GM18505 (cell line): ENCODE measurements at regions not wholly inside any gene's neighbourhood (a gene's known extent, or its start where the extent isn't known, plus 50 kb on each side); places are given as distances from the start of the nearest gene placed in this dataset.
"Not testable (repeated sequence)": the region's sequence is repeated elsewhere in the genome, so short reads cannot be mapped to it uniquely, and the experiment has no call there.

ENCODE experiments used
- ATAC-seq: cut with Tn5 transposase; IDR thresholded peaks from one replicate; pipeline ENCODE4 v1.9.1; 2021; ENCODE audit not compliant: unreplicated experiment
- POLR2A ChIP-seq: IDR thresholded peaks from 4 replicates; pipeline ENCODE4 v1.6.1; 2011; ENCODE audit warnings: borderline replicate concordance; ENCODE audit not compliant: insufficient read depth, insufficient read length; ENCODE audit errors: extremely low read depth

DNA sequence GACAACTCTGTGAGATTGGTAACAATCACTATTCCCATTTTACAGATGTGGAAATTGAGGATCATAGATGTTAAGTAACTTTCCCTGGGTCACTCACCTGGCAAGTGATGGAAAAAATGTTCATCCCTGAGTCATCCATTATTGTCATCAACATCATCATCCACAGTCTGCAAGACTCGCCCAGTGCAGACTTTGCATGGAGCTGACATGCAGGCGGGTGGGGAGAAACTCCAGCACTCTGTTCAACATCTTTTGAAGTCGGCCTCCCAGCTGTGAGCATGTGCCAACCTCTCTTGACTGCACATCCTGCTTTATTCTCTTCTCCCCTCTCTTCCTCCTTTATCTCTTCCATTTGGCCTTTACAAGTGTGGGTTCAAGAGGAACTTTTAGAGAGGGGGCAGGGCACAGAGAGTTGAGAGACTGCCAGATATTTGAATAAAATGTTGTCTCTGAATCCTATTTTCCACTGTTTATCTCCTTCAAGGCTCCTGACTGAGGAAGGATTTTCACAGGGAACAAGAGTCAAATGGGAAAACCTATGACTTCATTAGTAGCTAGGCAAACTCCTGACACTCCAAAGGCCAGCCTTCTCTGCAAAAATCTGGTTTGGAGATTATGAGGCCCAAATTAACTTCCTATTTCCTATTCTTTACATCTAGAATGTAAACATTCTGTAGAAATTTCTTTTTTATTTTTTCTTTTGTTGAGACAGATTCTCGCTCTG is 283.7 kb upstream of the PODXL start:
- ATAC-seq: no peak

DNA sequence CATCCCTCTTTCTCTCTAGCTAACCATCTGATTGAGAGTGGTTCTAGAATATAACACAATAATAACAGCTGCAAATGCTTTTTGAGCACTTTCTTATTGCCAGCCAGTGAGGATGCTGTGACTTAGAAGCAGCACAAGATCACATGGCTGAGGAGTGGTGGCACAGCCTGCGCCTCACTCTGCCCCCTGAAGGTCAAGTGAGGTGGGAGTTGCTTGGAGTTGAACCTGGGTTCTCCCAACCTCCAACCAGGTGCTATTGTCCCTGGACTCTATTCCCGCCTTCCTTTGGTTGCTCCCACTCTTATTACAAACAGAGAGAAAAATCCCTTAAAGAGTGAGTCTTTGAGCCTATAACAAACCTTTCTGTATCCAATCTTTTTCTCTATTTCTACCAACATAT is 280.3 kb upstream of the PODXL start:
- TF ChIP-seq POLR2A: no peak

More for the DNA sequence above, 283.7 kb upstream of the PODXL start:
- TF ChIP-seq POLR2A: no peak

DNA sequence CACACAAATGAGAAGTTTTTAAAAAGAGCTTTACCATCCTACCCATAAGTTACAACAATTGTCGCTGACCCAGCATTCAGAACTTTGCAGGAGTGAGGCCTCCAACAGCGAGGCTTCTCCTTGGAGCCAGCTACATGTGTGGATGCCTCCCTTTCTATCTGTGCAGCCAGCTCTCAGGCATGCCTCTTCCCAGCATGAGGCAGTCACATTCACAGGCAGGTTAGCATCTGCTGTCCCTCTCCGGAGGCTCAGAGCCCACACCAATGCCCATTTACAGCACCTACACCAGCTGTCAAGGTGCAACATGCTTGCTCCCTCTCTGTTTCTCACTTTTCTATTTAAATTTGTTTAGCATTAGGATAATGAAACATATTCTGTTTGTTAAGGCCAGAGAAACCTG is 278.7 kb upstream of the PODXL start:
- no peak for TF ChIP-seq POLR2A
- ATAC-seq: no peak

More for the DNA sequence above, 280.3 kb upstream of the PODXL start:
- no peak for ATAC-seq

DNA sequence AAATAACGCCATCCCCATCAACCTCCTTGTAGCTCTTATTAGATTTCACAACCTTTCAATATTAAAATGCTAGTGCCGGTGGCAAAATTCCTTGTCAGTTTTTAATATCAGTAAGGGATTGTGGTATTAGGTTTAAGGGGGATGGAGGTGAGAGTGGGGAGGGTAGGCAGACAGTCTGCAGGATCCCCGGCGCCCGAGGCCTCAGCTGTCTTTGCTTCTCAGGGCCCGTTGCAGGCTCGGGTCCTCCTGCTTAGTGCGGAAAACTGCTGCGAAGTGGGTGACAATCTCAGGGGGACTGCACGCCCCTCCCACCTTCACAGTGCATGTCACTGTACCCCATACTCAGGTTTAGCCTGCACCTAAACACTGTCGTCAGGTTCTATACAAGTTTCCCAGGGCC is 274.3 kb upstream of the PODXL start:
- no peak for ATAC-seq
- TF ChIP-seq POLR2A: no peak

DNA sequence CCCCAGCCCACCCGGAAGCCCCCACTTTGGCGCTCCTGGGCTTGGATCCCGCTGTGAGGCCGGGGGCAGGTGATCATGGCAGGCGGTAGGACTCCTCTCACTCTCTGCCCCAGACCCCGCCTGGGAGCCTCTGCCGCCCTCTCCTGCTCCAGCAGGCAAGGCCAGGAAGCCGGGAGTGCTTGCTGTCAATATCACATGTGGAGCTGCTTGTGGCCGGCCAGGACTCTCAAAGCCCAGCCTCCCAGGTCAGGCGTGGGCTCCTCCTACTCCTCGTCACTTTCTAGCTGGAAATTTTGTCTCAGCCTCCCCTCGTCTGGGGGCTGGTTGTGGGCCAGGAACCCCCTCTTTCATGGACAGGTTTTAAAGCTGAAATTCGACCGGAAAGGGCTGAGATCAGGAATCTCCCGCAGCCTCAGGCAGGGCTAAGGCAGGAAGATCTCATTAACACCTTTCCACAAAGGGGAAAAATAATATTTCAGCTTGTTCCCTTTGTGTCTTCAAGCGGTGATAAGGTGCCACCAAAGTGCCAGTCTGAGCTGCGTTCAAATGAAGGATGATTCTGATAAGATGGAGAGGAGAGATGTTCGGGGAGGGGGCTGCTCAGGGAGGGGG is 273.6 kb upstream of the PODXL start:
- no peak for ATAC-seq
- no peak for TF ChIP-seq POLR2A

DNA sequence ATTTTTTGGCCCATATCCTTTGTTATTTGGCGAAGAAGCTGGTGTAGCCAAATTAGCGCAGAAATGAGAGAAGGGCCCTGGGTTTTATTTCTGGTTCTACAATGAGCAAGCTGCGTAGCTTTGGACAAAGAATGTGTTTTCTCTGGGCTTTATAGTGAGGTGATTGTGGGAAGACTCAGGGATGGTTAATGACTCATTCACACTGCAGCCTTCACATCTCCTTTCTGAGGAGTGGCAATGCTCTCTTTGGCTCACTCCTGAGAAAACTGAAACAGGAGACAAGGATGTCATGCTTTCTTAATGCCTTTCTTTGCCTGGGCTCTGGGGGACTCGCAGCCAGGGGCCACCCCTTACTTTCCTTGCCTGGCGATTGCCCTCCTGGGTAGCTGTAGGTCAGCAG is 271.0 kb upstream of the PODXL start:
- ATAC-seq: no peak
- TF ChIP-seq POLR2A: no peak

DNA sequence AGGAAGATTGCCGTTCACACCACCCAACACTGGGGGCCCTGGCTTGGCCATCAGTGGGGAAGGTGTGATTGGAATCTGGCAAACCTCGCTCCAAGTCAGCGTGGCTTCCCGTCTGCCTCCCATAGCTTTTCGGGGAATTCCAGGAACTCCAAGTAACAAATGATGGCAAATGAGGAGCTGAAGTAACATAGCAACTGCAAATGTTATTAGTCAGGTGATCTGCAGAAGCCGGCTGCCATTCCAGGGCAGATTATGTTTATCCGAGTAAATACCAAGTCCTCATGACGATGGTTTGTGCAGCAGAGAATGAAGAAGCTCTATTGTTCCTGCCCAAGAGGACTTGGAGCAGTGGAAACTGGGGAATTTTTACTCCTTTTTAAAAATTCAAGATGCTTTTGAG is 270.5 kb upstream of the PODXL start:
- no peak for TF ChIP-seq POLR2A
- ATAC-seq: no peak

DNA sequence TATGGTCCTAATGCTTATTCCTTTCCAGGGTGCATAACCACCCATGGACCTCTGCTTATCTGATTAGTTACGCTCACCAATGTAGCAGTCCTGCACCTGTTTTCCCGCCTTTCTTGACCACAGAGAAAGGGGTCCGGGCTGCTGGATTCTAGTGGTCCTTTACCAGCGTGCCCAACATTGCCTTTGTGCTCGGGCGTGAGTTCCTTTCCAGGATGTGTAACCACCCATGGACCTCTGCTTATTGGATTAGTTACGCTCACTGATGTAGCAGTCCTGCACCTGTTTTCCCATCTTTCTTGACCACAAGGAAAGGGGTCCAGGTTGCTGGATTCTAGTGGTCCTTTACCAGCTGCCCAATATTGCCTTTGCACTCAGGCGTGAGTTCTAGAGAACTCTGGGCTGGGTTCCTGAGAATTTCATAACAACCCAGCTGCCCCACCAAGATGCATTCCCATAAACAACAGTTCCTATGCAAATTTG is 267.6 kb upstream of the PODXL start:
- ATAC-seq: not testable (repeated sequence)

DNA sequence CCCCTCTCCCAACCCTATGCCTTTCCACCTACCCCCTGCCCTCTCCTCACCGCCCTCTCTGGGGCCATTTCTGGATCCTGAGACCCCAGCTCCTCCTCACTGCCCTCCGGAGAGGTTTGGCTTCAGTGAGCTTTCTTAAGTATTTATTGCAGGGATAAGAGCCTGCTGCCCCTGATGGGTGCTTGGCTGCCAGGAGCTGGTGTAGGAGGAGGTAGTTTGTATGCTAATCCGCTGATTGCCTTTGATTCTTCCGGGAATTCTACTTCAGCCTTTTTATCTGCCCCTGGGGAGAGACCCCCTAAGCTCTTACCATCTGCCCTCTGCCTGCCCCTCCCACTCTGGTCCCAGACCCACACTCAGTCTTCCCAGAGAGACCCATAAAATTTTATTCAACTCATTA is 263.5 kb upstream of the PODXL start:
- TF ChIP-seq POLR2A: no peak
- ATAC-seq: no peak

DNA sequence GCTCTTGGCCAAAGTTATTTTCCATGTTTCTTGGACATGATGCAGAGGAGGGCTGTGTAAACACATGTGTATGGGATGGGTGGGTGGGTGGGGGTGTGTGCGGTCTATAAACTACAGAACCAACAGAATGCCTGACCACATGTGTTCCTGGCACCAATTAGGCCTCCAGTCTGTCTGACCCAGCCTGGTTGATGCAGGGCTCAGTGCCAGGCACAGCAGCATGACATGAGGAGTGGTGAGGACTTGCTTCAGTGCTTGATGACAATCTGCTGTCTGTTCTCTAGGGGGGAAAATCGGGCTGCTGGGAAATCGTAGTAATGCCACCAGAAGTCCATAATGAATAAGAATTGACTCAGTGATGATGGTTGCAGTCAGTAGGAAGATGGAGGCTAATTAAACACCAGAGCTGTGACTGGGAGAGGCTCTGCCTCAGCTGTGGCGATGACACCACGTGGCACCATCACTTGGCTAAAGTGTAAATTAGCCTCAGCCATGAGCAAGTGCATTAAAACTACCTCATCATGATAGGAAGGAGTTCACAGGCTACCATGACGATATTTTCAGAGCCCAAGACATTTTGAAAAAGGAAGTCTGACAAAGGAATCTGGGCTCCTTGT is 260.1 kb upstream of the PODXL start:
- TF ChIP-seq POLR2A: no peak
- ATAC-seq: no peak

DNA sequence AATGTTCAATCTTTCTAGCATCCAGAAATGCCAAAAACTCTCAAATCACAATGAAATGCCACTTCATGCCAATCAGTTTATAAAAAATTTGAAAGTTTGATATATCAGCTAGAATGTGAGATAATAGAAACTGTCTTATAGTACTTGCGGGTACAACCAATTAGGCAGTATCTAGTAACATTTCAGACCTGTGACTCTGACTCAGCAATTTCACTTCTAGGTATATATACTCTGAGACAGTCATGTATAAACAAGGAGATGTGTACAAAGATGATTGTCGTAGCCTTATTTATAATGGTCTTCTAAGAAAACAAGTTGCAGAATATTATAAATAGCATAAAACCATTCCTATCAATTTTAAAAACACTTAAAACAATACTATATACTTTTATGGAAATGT is 252.3 kb upstream of the PODXL start:
- ATAC-seq: no peak
- no peak for TF ChIP-seq POLR2A

DNA sequence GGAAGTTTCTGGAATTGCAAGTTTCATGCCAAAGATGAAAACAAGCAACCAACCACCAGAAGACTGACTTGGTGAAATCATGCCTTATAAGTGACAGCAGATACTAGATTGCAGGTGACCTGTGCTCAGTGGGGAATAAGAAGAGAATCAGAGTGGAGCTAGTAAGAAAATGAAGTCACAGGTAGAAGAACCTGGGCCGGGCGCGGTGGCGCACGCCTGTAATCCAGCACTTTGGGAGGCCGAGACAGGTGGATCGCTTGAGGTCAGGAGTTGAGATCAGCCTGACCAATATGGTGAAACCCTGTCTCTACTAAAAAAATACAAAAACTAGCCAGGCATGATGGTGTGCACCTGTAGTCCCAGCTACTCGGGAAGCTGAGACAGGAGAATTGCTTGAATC is 251.7 kb upstream of the PODXL start:
- ATAC-seq: not testable (repeated sequence)

DNA sequence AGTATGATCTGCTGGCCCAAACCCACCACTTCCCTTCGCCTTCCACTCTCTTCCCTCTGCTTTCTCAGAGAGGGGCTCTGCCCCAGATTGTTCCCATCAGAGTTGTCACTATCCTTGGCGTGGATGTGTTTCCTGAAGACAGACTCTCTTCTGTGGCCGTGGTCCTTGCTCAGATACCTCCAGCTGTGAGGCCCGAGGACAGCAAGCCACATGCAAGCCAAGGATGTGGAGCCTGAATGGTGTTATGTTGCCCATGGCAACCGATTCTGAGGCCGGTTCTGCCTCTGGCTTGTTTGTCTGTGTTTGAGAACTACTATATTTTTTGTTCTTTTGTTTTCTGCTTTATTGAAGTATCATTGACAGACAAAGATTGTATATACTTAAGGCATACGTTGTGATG is 247.4 kb upstream of the PODXL start:
- TF ChIP-seq POLR2A: no peak
- no peak for ATAC-seq

DNA sequence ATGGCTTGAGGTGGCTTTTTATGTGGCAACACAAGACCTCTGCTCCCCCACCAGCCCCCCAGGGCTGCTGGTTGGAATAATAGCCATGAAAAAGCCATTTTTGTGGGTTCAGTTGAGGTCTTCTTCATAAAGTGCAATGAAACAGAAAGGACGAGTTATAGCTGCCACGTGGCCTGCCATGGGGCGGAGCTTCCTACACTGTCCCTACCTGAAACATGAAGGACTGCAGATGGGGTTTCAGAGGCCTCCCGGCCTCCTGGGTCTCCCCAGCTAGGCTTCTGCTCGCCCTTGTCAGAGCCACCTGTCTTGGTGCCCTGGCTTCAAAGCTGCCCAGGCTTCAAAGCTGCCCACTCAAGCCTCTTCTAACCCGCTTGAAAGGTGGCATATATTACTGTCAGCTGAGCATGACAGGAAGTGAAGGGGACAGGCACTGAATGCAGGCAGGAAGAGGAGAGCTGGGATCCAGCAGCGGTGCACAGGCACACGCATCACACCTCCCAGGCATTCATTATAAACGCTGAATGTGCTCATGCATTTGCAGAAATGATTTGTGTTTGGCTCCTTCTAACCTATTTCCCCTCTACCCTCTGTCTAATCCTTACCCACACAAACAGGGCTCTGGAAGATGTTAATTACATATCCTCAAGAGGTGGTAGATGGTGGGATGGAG is 245.9 kb upstream of the PODXL start:
- no peak for ATAC-seq
- TF ChIP-seq POLR2A: no peak

DNA sequence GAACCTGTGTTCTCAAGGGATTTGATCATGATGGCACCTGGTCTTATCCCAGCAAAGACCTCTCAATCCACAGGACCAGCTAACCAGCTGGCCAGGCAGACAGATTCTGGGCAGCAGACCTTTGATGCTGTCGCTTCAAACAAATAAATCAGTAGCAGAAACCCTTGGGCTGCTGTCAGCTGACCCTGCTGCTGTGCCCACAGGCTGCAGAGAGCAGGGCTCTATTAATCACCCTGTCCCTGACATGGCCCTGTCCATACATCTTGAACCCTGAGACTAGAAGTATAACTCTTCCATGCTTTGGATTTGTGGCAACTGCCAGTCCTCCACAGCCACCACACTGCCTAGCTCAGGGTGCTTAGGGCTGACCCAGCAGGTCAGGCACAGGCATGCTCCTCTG is 244.1 kb upstream of the PODXL start:
- ATAC-seq: no peak
- no peak for TF ChIP-seq POLR2A

DNA sequence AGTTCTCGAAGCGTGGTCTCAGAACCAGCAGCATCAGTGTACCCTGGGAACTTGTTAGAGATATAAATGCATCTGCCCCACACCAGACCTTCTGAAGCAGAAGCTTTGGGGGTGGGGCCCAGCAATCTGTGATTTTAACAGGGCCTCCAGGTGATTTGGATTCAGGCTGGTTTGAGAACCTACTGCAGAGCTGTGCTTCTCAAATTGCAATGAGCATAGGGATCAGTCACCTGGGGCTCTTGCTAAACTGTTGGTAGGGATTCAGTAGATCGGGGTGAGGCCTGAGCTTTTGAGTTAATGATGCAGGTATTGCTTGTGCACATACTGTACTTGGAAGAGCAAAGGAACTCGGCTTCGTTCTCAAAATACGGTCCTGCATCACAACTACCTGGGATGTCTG is 243.6 kb upstream of the PODXL start:
- ATAC-seq: no peak
- no peak for TF ChIP-seq POLR2A
